Left hindlimb (tissue), 1 donor: ENCODE measurements at regions not wholly inside any gene's neighbourhood (a gene's known extent, or its start where the extent isn't known, plus 50 kb on each side); places are given as distances from the start of the nearest gene placed in this dataset.
"Not testable (repeated sequence)": the region's sequence is repeated elsewhere in the genome, so short reads cannot be mapped to it uniquely, and the experiment has no call there.

Experiments used
- DNase-seq: peaks from one replicate; pipeline ENCODE4 v3.0.0-alpha.2; 2018

- no peak for DNase-seq
These were observed 329.9 kb downstream of the QKI start for GRCh38 chr6:163744256-163744925.

DNA sequence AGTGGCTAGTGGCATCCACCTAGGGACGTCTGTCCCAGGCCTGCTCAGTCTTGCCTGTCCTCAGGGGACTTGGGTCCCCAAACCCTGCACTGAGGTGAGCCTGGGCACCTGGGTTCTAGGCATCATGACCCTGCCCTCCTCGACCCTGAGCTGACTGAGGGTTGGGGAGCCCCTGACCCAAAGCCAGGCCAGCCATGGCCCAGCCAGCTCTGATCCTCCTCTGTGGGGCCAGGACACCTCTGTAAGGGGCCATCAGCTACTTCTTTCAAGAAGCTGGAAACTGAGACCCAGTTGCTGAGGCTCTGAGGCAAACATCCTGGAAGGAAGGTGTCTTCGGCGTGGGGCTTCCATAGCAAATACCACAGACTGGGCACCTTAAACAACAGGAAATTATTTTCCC, 329.3 kb downstream of the QKI start:
- no peak for DNase-seq

DNA sequence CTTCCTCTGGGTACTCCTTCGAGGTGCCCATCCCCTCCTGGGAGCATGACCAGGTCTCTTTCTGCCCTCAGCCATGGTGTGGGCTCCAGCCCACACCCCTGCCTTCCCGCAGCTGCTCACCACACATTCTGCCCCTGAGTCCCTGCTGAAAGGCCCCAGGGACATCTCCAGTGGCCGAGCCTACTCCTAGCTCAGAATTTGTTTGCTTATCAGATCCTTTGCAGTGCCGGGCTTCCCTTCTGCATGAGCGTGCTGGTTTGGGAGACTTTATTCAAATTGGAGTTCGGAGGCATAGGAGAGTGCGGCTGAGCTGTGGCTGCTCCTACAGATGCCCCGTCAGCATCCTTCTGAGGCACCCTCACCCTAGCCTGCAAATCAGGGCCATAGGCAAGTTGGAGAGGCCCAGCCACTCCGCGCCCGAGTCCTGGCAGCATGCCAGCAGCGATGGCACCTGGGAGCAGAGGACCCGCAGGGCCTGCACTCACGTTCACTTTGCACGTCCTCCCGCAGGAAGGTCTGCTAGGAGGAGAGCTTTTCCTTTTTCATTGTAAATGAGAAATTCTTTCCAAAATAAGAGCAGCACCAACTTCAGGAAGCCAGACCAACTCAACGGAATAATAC, 327.3 kb downstream of the QKI start:
- no peak for DNase-seq

DNA sequence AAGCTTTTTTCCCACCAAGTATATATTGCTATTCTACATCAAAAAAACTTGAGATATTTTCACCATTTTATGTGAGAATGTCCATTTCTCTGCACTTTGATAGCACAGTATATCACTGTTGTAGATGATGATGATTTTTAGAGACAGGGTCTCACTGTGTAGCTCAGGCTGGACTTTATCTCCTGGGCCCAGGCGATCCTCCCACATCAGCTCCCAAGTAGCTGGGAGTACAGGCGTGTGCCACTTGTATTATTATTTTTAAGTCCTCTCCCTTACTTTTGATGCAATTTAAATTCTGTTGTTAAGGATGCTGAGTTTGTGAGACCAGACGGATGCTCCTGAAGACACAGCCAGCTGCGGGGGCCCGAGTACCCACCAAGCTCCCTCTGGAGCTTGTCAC, 326.8 kb downstream of the QKI start:
- DNase-seq = no peak

DNA sequence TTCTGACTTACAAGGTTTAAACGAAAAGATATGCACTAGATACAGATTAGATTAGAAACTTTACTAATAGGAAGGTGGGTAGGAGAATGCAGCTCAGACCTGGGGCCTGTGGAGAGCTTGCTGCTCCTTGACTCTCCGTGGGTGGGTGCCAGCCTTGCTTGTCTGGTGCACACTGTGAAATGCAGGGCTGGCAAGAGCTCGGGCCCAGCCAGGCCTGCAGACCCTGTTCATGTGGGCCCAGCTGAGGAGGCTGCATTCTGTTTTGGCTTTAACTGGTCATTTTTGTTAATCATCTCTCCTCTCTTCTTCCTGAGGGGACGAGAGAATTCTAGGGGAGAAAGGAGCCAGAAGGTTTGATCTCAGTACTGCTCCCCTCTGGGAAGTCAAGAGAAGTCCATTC, 325.4 kb downstream of the QKI start:
- no peak for DNase-seq

- no peak for DNase-seq
These were observed 324.8 kb downstream of the QKI start for GRCh38 chr6:163739408-163739725.

DNA sequence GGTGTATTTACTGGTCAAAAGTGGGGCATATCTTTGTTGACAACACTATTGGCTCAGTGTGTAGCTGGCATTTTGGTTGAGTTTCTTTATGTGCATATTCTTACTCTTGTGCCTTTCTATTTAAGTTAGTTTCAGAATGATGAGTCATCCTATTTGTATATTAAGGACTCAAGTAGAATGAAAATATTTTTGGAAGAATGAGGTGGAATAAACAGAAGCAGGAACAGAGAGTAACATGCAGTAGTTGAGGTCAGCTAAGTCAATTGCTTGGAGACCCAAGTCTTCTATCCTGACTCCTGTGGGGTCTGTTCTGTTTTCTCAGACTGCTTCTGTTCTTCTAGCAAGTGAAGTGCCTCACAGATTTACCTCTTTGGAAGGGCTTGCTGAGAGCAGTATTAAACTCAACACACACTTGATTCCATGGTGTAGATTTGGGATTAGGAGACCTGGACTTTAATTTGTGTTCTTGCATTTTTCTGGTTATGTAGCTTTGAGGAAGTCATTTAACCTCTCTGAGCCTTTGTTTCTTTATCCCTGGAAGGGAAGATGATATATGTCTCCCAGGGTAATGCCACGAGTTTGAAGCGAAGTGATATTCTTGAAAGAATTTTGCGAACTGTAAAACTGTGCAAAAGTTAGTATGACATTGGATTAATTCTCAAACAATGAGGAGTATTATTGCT, 324.3 kb downstream of the QKI start:
- no peak for DNase-seq

GRCh38 chr6:163738304-163738703, 323.8 kb downstream of the QKI start:
- no peak for DNase-seq

GRCh38 chr6:163735076-163735475, 320.6 kb downstream of the QKI start:
- no peak for DNase-seq

- DNase-seq = no peak
These were observed 318.5 kb downstream of the QKI start for GRCh38 chr6:163733061-163733460.

DNA sequence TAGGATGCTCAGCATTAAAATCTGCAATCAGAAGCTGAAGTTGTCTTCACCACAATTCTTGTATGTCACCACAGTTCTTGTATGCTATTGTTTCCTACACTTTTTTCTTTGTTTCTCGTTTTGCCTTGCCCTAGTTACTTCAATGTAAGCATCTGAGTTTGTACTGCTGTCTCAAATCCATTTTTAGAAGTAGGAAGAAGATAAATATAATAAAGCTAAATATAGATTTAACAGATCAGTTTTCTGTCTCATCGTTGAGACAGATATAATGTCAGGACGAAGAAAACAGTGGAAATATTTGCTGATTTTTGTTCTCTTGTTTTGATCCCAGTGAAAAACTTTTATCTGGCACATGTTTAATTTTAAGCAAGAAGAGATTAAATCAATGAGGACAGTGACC, 318.0 kb downstream of the QKI start:
- no peak for DNase-seq

DNA sequence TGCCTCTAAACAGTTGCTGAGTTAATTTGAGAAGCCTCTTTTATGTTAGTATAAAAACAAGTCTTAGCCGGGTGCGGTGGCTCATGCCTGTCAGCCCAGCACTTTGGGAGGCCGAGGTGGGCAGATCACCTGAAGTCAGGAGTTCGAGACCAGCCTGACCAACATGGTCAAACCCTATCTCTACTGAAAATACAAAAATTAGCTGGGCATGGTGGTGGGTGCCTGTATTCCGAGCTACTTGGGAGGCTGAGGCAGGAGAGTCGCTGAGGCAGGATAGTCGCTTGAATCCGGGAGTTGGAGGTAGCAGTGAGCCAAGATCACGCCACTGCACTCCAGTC, 317.5 kb downstream of the QKI start:
- not testable (repeated sequence) for DNase-seq

DNA sequence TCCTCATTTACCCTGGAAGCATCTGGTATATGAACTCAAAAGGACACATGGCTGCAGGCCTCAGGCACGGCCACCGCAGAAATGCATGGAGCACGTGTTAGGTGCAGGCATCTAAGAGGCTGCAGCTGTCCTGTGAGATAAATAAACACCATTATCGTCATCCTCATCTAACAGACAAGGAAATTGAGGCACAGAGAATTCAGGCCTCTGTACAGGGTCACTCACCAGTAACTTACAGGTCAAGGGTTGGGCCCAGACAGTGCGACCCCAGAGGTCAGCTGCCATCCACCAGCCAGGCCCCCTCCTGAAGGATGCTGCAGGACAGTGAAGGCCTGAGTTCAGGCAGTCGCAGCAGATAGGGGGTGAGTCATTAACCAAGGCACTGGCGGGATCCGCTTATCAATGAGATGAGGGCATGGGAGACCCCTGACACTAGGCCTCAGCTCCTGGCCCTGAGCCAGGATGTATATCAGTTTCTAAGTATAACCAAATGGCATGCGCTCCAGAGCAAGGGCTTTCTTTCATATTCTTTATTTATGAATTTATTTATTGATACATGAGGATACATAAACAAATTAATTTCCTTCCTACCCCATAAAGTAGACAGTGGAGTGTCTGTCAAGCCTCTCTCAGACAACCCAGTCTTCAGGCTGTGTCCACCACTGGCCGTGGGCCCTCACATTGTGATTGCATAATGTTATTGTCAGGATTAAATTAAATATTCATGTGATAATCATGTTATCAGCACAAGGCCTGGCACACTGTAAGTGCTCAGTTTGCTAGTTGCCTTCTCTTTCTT, 316.9 kb downstream of the QKI start:
- no peak for DNase-seq

DNA sequence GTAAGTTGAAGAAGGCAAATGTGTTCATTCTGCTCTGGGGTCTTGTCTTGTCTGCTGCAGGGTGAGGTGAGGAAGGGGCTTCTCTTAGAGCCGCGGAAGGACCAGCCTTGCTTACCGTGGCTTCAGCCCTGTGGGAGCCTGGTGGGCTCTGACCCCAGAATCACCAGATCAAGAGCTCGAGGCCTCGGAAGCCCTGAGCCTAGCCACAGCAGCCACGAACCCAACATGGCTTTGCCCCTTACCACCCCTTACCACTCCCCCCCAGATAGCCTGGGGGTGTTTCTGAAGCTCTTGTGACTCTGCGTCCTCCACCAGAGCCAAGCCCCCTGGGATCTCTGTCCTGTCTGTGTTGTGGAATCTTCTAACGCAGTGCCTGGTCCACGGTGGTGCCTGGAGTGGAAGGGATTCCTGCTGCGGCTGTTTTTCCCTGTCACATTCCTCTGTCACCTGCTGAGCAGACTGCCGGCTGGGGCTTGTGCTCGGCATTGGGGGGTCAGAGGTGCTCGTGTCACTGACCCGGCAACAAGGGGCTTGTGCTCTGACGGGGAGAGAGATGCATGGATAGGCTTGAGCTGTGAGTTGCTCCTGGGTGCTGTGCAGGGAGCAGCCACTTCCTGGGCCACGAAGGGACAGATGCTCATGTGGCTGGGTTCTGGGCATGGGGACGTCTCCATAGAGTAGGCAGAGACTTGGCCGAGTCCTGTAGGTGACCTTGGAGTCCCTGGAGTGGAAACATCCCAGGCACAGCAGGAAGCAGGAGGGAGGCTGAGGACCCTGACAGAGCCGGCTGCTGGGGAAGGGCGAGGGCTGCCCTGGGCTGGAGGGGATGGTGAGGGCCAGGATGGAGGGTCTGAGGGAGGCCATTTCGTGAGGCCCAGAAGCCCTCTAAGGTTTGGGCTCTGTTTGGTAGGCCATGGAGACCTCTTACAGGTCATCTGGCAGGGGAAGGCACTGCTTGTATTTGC, 316.0 kb downstream of the QKI start:
- DNase-seq = no peak

DNA sequence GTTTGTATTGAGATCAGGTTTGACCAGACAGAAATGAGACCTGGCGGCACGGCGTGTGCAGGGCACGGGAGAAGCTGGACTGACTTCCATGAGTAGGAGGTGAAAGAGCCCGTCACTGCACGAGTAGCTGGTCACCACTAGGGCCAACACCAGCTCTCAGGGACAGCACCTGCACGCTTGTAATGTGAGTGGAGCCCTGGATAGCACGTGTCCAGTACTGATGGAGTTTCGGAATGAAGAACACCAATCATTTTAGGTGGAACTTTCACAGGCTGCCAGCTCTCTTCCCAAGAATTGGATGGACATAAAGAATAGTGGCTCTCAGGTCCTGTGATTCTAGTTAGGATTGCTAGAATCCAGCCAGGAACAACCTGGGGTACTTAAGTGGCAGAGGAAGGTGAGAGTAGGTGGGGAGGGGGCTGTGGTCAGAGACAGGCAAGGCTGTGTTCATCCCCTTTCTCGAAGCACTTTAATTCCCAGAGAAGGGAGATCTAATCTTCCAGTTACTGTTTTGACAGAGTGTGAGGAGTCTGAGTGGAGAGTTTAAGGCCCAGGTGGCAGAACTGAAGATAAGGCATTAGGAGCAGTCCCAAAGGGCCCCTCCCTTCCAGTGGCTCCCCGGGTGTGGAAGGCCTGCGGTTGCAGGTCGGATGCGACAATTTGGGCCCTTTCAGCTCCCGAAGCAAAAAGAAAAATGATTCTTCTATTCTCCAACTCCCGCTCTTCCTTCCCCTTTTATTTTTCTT, 314.8 kb downstream of the QKI start:
- DNase-seq = no peak

GRCh38 chr6:163728442-163729126, 314.1 kb downstream of the QKI start:
- no peak for DNase-seq

- DNase-seq = no peak
These were observed 311.6 kb downstream of the QKI start for GRCh38 chr6:163726037-163726695.

GRCh38 chr6:163725008-163725941, 310.8 kb downstream of the QKI start:
- DNase-seq = no peak

DNA sequence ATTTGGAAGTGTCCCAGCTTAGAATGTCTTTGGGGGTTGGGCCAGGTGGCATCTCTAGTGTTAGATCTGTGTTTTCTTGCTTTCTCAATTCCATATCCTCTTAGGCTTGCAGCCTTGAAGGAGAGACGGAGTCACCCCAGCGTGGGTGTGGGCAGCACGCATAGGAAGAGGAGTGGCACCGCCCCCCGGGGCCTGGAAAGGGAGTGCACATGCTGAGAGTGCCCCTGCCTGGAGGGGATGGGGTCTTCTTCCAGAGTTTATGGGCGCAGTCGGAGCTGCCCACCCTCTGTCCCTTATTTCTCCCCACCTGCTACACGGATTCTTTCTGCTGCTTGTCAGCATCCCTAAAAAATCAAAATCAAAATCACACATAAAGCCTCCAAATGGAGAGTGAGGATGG, 309.7 kb downstream of the QKI start:
- DNase-seq = no peak

DNA sequence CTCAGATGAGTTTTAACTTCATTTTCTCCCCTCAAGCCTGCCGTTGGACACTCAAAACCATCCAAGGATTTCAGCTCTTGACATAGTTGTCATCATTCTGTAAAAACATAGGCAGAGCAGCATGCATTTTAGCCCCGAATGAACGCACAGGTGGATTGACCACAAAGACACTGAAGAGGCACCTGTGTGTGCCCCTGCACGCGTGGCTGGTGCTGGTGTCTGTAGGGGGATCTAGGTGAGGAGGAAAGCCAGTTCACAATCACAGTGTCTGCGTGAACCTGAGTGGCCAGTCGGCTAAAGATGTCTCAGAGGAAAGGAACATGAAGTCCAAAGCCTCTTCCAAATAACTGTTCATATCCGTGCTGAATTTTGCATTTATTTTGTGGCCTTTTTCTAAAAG, 309.2 kb downstream of the QKI start:
- DNase-seq = no peak
